Right lobe of liver (tissue), 6 donors: ENCODE measurements at regions not wholly inside any gene's neighbourhood (a gene's known extent, or its start where the extent isn't known, plus 50 kb on each side); places are given as distances from the start of the nearest gene placed in this dataset.

Experiments
- ATAC-seq, 4 donors: fragments of 200-7000 bp; cut with Tn5 transposase; one replicate each; pipeline ENCODE4 v1.9.1; 2020; ENCODE audit warnings: mild to moderate bottlenecking in 4 of 4, moderate library complexity in 4 of 4
- DNase-seq, 3 donors: peaks; one replicate each; pipeline ENCODE4 v3.0.0-alpha.2; 2020
- H3K27ac ChIP-seq, 3 donors: fragments of 200-600 bp; one replicate each; pipeline ENCODE4 v1.8.0; 2022
- H3K27me3 ChIP-seq, 2 donors: fragments of 200-600 bp; one replicate each; pipeline ENCODE4 v1.8.0; 2022
- H3K36me3 ChIP-seq, 4 donors: fragments of 200-600 bp; sonication (generic) in 1 of 4; one replicate each; pipeline versions ENCODE4 v1.5.1 to v1.8.0; 2017 to 2022; ENCODE audit warnings: control low read depth in 1 of 4
- H3K4me1 ChIP-seq, 4 donors: fragments of 200-600 bp; sonication (generic) in 1 of 4; one replicate each; pipeline versions ENCODE4 v1.5.1 to v1.8.0; 2017 to 2022; ENCODE audit warnings: control low read depth in 1 of 4
- H3K4me3 ChIP-seq, 3 donors: fragments of 200-600 bp; one replicate each; pipeline ENCODE4 v1.8.0; 2022
- H3K9me3 ChIP-seq, 4 donors: fragments of 200-600 bp; sonication (generic) in 1 of 4; one replicate each; pipeline versions ENCODE4 v1.5.1 to v1.8.0; 2017 to 2022; ENCODE audit warnings: control low read depth in 1 of 4
- POLR2A ChIP-seq: fragments of 450-650 bp; IDR thresholded peaks from one replicate; pipeline ENCODE4 v1.6.1; 2017; ENCODE audit warnings: antibody characterized with exemption, mild to moderate bottlenecking
- WGBS: methylation state at CpG from one replicate; pipeline ENCODE4 v1.1.6; 2018; ENCODE audit warnings: low coverage, low lambda C conversion rate; ENCODE audit not compliant: insufficient coverage; ENCODE audit errors: missing lambda C conversion rate; 5-methylcytosine and 5-hydroxymethylcytosine counted together
- intact Hi-C, 2 donors: fragments of 100-400 bp; cut with DNase I; formaldehyde crosslinking; loops; one replicate each; pipeline versions ENCODE4 v1.11.2 to v1.14.1; 2022
- TF ChIP-seq, protein P1 (sequence below), 4 donors: fragments of 200-600 bp in 3 of 4; fragments of 450-650 bp in 1 of 4; IDR thresholded peaks; one replicate each; pipeline versions ENCODE4 v1.5.1 to v1.8.0; 2016 to 2022; ENCODE audit warnings: antibody characterized with exemption in 4 of 4, mild to moderate bottlenecking in 2 of 4
- donor health status: DM: no; HTN: yes; CAD: no.
- donor health status: DM: no; HTN: no; CAD: no.
- donor health status: DM: no; HTN: no; CAD: no.
- donor health status: DM: no; HTN: yes; CAD: no.
- donor health status: DM: no; HTN: yes; CAD: no.

DNA sequence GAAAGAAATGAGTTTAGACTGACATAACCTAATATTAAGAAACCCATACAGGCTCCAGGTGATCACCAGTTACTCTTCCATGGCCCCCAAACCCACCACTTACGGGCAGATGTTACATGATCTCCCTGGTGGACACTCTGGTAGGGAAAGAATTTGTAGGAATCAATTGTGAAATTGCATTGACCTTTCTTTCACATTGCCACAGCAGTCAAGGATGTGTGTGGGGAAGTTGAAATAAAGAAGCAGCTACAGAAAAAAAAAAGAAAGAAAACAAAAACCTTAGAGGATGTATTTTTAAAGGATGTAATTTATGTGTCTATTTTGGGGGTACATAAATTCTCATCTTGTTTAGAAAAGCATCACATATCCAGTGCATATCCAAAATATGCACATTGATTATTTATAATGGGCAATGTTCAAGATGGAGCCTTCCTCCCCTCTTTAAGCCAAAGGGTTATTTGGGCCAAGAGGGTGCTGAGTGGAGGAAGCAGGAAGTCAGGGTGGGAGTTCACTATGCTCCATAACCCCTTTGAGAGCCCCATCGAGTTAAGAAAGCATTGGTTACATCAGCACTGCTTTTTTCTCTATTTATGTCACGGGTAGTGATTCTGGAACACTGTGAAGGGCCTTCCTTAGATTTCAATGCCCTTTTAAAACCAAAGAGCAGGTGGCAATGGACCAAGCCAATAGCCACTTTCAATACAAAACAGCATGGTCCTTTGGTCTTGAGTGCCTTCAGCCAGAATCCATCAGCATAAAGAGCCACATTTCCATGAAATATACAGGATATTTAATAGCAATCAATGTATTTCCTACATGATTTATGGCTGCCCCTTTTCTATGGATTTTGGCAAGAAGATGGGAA, 169.6 kb downstream of the LACC1 start:
- intact Hi-C loops: no loop called here
- no peak for TF ChIP-seq POLR2A
- H3K4me3 ChIP-seq: no peak overlapping the region
- H3K27me3 ChIP-seq: no peaks in the 10 kb centered on the region
- no peaks in the 10 kb centered on the region for H3K36me3 ChIP-seq
- no peaks in the 10 kb centered on the region for H3K9me3 ChIP-seq
- no peak for ATAC-seq
- no peak overlapping the region for H3K27ac ChIP-seq
- peaks cover 0 to 23% (median 3%) of the 10 kb centered on the region in 4 donors for H3K4me1 ChIP-seq
- WGBS: 50% methylated on average over 3 of the region's 3 CpGs
- no peak for DNase-seq

- Histone ChIP-seq H3K9me3 (no peaks in the 10 kb centered on the region), H3K4me3 (no peak overlapping the region), H3K27ac (no peak overlapping the region), H3K4me1 (peaks cover 0 to 28% (median 3%) of the 10 kb centered on the region in 4 donors), H3K27me3 (no peaks in the 10 kb centered on the region), H3K36me3 (no peaks in the 10 kb centered on the region)
- 14% methylated on average over 3 of the region's 3 CpGs for WGBS
- TF ChIP-seq, protein P1, sequence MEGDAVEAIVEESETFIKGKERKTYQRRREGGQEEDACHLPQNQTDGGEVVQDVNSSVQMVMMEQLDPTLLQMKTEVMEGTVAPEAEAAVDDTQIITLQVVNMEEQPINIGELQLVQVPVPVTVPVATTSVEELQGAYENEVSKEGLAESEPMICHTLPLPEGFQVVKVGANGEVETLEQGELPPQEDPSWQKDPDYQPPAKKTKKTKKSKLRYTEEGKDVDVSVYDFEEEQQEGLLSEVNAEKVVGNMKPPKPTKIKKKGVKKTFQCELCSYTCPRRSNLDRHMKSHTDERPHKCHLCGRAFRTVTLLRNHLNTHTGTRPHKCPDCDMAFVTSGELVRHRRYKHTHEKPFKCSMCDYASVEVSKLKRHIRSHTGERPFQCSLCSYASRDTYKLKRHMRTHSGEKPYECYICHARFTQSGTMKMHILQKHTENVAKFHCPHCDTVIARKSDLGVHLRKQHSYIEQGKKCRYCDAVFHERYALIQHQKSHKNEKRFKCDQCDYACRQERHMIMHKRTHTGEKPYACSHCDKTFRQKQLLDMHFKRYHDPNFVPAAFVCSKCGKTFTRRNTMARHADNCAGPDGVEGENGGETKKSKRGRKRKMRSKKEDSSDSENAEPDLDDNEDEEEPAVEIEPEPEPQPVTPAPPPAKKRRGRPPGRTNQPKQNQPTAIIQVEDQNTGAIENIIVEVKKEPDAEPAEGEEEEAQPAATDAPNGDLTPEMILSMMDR (IDR thresholded peaks at IDR 0.05): peak; percentile 72 to 89 (median 81)
- no peak for TF ChIP-seq POLR2A
- DNase-seq: no peak
- peak; percentile 53 to 71 (median 64) for ATAC-seq
- intact Hi-C loops: no loop called here
These were observed 170.9 kb downstream of the LACC1 start for GRCh38 chr13:44050450-44051063.

DNA sequence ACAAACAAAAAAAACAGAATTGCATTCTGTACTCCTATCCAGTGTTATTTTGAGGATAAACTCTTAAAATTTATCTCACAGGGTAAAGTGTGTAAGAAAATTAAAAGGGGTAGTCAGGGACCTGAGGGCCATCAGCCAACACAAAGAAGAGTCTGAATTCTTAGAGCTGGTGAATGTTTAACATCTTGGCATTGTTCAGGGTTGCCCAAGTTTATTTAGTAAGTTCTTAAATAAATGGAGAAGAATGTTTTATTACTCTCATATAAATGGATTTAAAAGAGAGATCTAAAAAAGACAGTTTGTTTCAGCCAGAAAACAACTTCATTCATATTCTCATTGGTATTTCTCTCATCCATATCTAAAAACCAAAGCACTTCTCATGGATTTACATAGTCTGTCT, 171.7 kb downstream of the LACC1 start:
- Histone ChIP-seq H3K36me3 (no peaks in the 10 kb centered on the region), H3K9me3 (no peaks in the 10 kb centered on the region), H3K27me3 (no peaks in the 10 kb centered on the region), H3K27ac (no peak overlapping the region), H3K4me3 (no peak overlapping the region), H3K4me1 (peaks cover 0 to 28% (median 3%) of the 10 kb centered on the region in 4 donors)
- intact Hi-C loops: no loop called here
- ATAC-seq (peak in 2 of 4 donors; percentile 43 to 64), DNase-seq (no peak)
- no peak for TF ChIP-seq POLR2A
- TF ChIP-seq, protein P1 (IDR thresholded peaks at IDR 0.05): no peak

- no peak overlapping the region for H3K4me3 ChIP-seq
- H3K36me3 ChIP-seq: no peaks in the 10 kb centered on the region
- WGBS: 94% methylated on average over 6 of the region's 6 CpGs
- no peak for DNase-seq
- ATAC-seq: no peak
- H3K4me1 ChIP-seq: peaks cover 0 to 28% (median 3%) of the 10 kb centered on the region in 4 donors
- H3K27me3 ChIP-seq: no peaks in the 10 kb centered on the region
- H3K9me3 ChIP-seq: no peaks in the 10 kb centered on the region
- H3K27ac ChIP-seq: no peak overlapping the region
- intact Hi-C loops: no loop called here
- no peak for TF ChIP-seq POLR2A
- TF ChIP-seq, protein P1 (IDR thresholded peaks at IDR 0.05): no peak
These were observed 172.4 kb downstream of the LACC1 start for GRCh38 chr13:44051918-44052675.
